ENCODE measurements at regions not wholly inside any gene's neighbourhood (a gene's known extent, or its start where the extent isn't known, plus 50 kb on each side); places are given as distances from the start of the nearest gene placed in this dataset.

DNA sequence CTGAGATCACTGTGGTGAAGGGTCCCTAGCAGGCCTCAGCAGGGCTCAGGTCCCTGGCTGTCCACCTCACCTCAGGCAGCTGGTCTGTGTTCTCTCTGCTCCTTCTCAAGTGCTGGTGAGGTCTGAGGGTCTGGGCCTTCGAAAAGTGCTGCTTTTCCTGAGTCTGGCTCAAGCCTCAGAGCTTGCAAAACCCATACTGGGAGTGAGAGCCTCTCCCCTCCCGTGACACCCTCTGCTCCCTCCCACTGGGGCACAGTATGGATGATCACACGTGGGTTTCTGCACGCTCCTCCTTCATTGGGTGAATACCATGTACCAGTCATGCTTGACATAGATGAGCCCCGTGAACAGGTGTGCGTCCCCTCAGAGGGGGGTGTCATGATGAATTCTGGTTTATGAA is 73.3 kb upstream of the WASF3 start:
- intact Hi-C loops (cut with micrococcal nuclease) = loop anchor here (5.0 kb wide), 1 partner anchor 448 kb away; no protein-coding TSS in a partner anchor
- ATAC-seq = no peak
- POLR2A ChIA-PET = no interaction called here

More for the DNA sequence above, 73.3 kb upstream of the WASF3 start:
- H3K4me1 ChIP-seq (ENCODE audit: control insufficient read depth in 1 of 2, insufficient read depth in 2 of 2, low read length in 2 of 2) = peaks cover 3 to 9% of the 10 kb centered on the region in 2 experiments; a peak in 3 of 4 replicates
- DNase-seq (ENCODE audit: low read depth, low spot score) = no peak
- no peaks in the 10 kb centered on the region for H3K27me3 ChIP-seq (ENCODE audit: insufficient read depth, low read length)
- H3K27ac ChIP-seq (ENCODE audit: low read depth, low read length) = no peak overlapping the region
- no peaks in the 10 kb centered on the region for H3K79me2 ChIP-seq (ENCODE audit: insufficient read depth, low read length)
- H3K9ac ChIP-seq (ENCODE audit: low read length) = no peak overlapping the region
- no peaks in the 10 kb centered on the region for H3K36me3 ChIP-seq (ENCODE audit: control insufficient read depth in 1 of 2, insufficient read depth in 2 of 2, low read length in 2 of 2)
- RAD21 ChIA-PET (ENCODE audit: low non-redundant PET in 1 of 2, low total read pairs in 2 of 2, uncharacterized antibody in 2 of 2, unreplicated experiment in 2 of 2) = no interaction called here
- no peaks in the 10 kb centered on the region for H4K20me1 ChIP-seq (ENCODE audit: insufficient read depth)
- H3K4me3 ChIP-seq (replicated peaks in 1 of 2; ENCODE audit: low read depth in 1 of 2, low read length in 2 of 2) = no peak overlapping the region
- no peak overlapping the region for H2AFZ ChIP-seq (ENCODE audit: low read depth, low read length, poor library complexity, severe bottlenecking)
- TF ChIP-seq, protein P1, sequence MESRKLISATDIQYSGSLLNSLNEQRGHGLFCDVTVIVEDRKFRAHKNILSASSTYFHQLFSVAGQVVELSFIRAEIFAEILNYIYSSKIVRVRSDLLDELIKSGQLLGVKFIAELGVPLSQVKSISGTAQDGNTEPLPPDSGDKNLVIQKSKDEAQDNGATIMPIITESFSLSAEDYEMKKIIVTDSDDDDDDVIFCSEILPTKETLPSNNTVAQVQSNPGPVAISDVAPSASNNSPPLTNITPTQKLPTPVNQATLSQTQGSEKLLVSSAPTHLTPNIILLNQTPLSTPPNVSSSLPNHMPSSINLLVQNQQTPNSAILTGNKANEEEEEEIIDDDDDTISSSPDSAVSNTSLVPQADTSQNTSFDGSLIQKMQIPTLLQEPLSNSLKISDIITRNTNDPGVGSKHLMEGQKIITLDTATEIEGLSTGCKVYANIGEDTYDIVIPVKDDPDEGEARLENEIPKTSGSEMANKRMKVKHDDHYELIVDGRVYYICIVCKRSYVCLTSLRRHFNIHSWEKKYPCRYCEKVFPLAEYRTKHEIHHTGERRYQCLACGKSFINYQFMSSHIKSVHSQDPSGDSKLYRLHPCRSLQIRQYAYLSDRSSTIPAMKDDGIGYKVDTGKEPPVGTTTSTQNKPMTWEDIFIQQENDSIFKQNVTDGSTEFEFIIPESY (IDR thresholded peaks at IDR 0.05; ENCODE audit: extremely low read depth, insufficient replicate concordance, low read length) = no peak
- TF ChIP-seq POLR2A (IDR thresholded peaks at IDR 0.05; ENCODE audit: borderline replicate concordance, extremely low read depth, insufficient read depth, insufficient read length) (no peak), ELF1 (IDR thresholded peaks at IDR 0.05; ENCODE audit: borderline replicate concordance, low read depth) (no peak), EGR1 (IDR thresholded peaks at IDR 0.05; ENCODE audit: low read depth) (no peak), CBX3 (IDR thresholded peaks at IDR 0.05; ENCODE audit: low read depth) (no peak), EZH2phosphoT487 (IDR thresholded peaks at IDR 0.05; ENCODE audit: borderline replicate concordance) (no peak), TCF7L2 (IDR thresholded peaks at IDR 0.05; ENCODE audit: borderline replicate concordance, extremely low read depth, insufficient read depth, insufficient read length) (no peak), CEBPB (IDR thresholded peaks at IDR 0.05; ENCODE audit: low read depth) (no peak), ZNF274 (IDR thresholded peaks at IDR 0.05; ENCODE audit: low read depth, low read length) (no peak), SP1 (IDR thresholded peaks at IDR 0.05; ENCODE audit: low read depth) (no peak), ZFX (IDR thresholded peaks at IDR 0.05) (no peak), RAD21 (IDR thresholded peaks at IDR 0.05; ENCODE audit: low read depth) (no peak), SRF (IDR thresholded peaks at IDR 0.05; ENCODE audit: low read depth) (no peak), SIN3A (IDR thresholded peaks at IDR 0.05; ENCODE audit: low read depth) (no peak), EZH2 (IDR thresholded peaks at IDR 0.05) (no peak), YY1 (IDR thresholded peaks at IDR 0.05; ENCODE audit: extremely low read depth, insufficient replicate concordance, low read depth, low read length) (no peak)
- TF ChIP-seq, protein P2, sequence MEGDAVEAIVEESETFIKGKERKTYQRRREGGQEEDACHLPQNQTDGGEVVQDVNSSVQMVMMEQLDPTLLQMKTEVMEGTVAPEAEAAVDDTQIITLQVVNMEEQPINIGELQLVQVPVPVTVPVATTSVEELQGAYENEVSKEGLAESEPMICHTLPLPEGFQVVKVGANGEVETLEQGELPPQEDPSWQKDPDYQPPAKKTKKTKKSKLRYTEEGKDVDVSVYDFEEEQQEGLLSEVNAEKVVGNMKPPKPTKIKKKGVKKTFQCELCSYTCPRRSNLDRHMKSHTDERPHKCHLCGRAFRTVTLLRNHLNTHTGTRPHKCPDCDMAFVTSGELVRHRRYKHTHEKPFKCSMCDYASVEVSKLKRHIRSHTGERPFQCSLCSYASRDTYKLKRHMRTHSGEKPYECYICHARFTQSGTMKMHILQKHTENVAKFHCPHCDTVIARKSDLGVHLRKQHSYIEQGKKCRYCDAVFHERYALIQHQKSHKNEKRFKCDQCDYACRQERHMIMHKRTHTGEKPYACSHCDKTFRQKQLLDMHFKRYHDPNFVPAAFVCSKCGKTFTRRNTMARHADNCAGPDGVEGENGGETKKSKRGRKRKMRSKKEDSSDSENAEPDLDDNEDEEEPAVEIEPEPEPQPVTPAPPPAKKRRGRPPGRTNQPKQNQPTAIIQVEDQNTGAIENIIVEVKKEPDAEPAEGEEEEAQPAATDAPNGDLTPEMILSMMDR (IDR thresholded peaks at IDR 0.05 in 2 of 3, conservative IDR thresholded peaks at IDR 0.05 in 1 of 3; ENCODE audit: borderline replicate concordance in 1 of 3, insufficient read depth in 1 of 3, low read depth in 2 of 3, low read length in 2 of 3) = no peak
- TF ChIP-seq, protein P3, sequence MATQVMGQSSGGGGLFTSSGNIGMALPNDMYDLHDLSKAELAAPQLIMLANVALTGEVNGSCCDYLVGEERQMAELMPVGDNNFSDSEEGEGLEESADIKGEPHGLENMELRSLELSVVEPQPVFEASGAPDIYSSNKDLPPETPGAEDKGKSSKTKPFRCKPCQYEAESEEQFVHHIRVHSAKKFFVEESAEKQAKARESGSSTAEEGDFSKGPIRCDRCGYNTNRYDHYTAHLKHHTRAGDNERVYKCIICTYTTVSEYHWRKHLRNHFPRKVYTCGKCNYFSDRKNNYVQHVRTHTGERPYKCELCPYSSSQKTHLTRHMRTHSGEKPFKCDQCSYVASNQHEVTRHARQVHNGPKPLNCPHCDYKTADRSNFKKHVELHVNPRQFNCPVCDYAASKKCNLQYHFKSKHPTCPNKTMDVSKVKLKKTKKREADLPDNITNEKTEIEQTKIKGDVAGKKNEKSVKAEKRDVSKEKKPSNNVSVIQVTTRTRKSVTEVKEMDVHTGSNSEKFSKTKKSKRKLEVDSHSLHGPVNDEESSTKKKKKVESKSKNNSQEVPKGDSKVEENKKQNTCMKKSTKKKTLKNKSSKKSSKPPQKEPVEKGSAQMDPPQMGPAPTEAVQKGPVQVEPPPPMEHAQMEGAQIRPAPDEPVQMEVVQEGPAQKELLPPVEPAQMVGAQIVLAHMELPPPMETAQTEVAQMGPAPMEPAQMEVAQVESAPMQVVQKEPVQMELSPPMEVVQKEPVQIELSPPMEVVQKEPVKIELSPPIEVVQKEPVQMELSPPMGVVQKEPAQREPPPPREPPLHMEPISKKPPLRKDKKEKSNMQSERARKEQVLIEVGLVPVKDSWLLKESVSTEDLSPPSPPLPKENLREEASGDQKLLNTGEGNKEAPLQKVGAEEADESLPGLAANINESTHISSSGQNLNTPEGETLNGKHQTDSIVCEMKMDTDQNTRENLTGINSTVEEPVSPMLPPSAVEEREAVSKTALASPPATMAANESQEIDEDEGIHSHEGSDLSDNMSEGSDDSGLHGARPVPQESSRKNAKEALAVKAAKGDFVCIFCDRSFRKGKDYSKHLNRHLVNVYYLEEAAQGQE (IDR thresholded peaks at IDR 0.05; ENCODE audit: low read depth) = no peak
- TF ChIP-seq, protein P4, sequence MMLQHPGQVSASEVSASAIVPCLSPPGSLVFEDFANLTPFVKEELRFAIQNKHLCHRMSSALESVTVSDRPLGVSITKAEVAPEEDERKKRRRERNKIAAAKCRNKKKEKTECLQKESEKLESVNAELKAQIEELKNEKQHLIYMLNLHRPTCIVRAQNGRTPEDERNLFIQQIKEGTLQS (IDR thresholded peaks at IDR 0.05) = no peak
- CTCF ChIA-PET = interaction anchor here (2.6 kb wide), 1 partner anchor 214 kb away, joined by 16 read pairs; no protein-coding TSS in a partner anchor
- no peaks in the 10 kb centered on the region for H3K9me2 ChIP-seq (ENCODE audit: insufficient read depth)
- no TSS peak for BruUV-seq (replicated peaks)
- H3K4me2 ChIP-seq (ENCODE audit: low read length) = no peak overlapping the region
- H3K9me3 ChIP-seq (ENCODE audit: control insufficient read depth in 1 of 2, insufficient read depth in 1 of 2, low read depth in 1 of 2, low read length in 2 of 2) = no peaks in the 10 kb centered on the region
